CD14-positive monocyte (primary cell): ENCODE measurements at regions not wholly inside any gene's neighbourhood (a gene's known extent, or its start where the extent isn't known, plus 50 kb on each side); places are given as distances from the start of the nearest gene placed in this dataset.

Experiments used
- DNase-seq, 3 donors: peaks; one replicate each; pipeline ENCODE4 v3.0.0-alpha.2; 2011 to 2022
- H2AFZ ChIP-seq: 2 replicates; pipeline ENCODE4 v1.6.0; 2012; ENCODE audit warnings: mild to moderate bottlenecking, low read depth, low read length, inconsistent platforms; ENCODE audit not compliant: insufficient read depth, poor library complexity, severe bottlenecking
- H3K27ac ChIP-seq, 2 donors: 1 replicate in 1 of 2; 2 replicates in 1 of 2; pipeline ENCODE4 v1.5.1; 2012 to 2013; ENCODE audit warnings: low read length in 2 of 2, control low read depth in 1 of 2, inconsistent platforms in 1 of 2, low read depth in 1 of 2, mild to moderate bottlenecking in 1 of 2
- H3K27me3 ChIP-seq, 2 donors: one replicate each; pipeline versions ENCODE4 v1.6.0 to v1.6.1; 2011 to 2013; ENCODE audit warnings: low read length in 2 of 2; ENCODE audit not compliant: control insufficient read depth in 2 of 2, insufficient read depth in 2 of 2
- H3K36me3 ChIP-seq, 2 donors: replicated peaks in 1 of 2; 1 replicate in 1 of 2; 2 replicates in 1 of 2; pipeline versions ENCODE4 v1.5.1 to v1.6.1; 2012 to 2013; ENCODE audit warnings: low read length in 2 of 2, control low read depth in 1 of 2, inconsistent platforms in 1 of 2, mild to moderate bottlenecking in 1 of 2; ENCODE audit not compliant: insufficient read depth in 2 of 2, control insufficient read depth in 1 of 2
- H3K4me1 ChIP-seq, 2 donors: 1 replicate in 1 of 2; 2 replicates in 1 of 2; pipeline versions ENCODE4 v1.5.1 to v1.6.1; 2012 to 2013; ENCODE audit warnings: low read length in 2 of 2, control low read depth in 1 of 2, inconsistent platforms in 1 of 2, mild to moderate bottlenecking in 1 of 2, moderate library complexity in 1 of 2; ENCODE audit not compliant: insufficient read depth in 2 of 2, control insufficient read depth in 1 of 2
- H3K4me2 ChIP-seq: replicated peaks from 2 replicates; pipeline ENCODE3; 2012; ENCODE audit warnings: low read length, moderate library complexity, mild to moderate bottlenecking; ENCODE audit not compliant: poor library complexity, severe bottlenecking; ENCODE audit errors: extremely low read depth
- H3K4me3 ChIP-seq, 3 experiments: fragments of 200-600 bp in 1 of 3; sonication (generic) in 1 of 3; replicated peaks in 1 of 3; 1 replicate in 2 of 3; 2 replicates in 1 of 3; pipeline ENCODE4 v1.5.1; 2011 to 2013; ENCODE audit warnings: low read length in 3 of 3, mild to moderate bottlenecking in 3 of 3, control low read depth in 2 of 3, low read depth in 2 of 3, inconsistent platforms in 1 of 3, moderate library complexity in 1 of 3
- H3K79me2 ChIP-seq: 2 replicates; pipeline ENCODE4 v1.6.0; 2012; ENCODE audit warnings: mild to moderate bottlenecking, control low read depth, inconsistent platforms, low read length, moderate library complexity; ENCODE audit not compliant: insufficient read depth
- H3K9ac ChIP-seq: 2 replicates; pipeline ENCODE4 v1.6.0; 2017; ENCODE audit warnings: low read length, mild to moderate bottlenecking; ENCODE audit not compliant: insufficient read depth, poor library complexity, severe bottlenecking
- H3K9me3 ChIP-seq, 2 donors: replicated peaks in 1 of 2; 1 replicate in 1 of 2; 2 replicates in 1 of 2; pipeline versions ENCODE4 v1.5.1 to v1.6.1; 2012 to 2013; ENCODE audit warnings: low read length in 2 of 2, control low read depth in 1 of 2; ENCODE audit not compliant: control insufficient read depth in 1 of 2, insufficient read depth in 1 of 2
- H4K20me1 ChIP-seq: 2 replicates; pipeline ENCODE4 v1.6.0; 2012; ENCODE audit warnings: mild to moderate bottlenecking, low read length, control low read depth, moderate library complexity; ENCODE audit not compliant: insufficient read depth
- H3K27ac Mint-ChIP-seq, 7 donors: one replicate each; pipeline ENCODE4 v1.8.0; 2020; ENCODE audit warnings: mild to moderate bottlenecking in 7 of 7, mixed read lengths in 7 of 7, moderate library complexity in 6 of 7, inconsistent platforms in 2 of 7
- H3K27me3 Mint-ChIP-seq, 3 donors: one replicate each; pipeline ENCODE4 v1.8.0; 2021 to 2022; ENCODE audit warnings: low read depth in 3 of 3, mild to moderate bottlenecking in 3 of 3, mixed read lengths in 3 of 3, moderate library complexity in 3 of 3, inconsistent platforms in 1 of 3
- H3K36me3 Mint-ChIP-seq, 2 donors: one replicate each; pipeline ENCODE4 v1.8.0; 2020; ENCODE audit warnings: mixed read lengths in 2 of 2, inconsistent platforms in 1 of 2, mild to moderate bottlenecking in 1 of 2
- H3K4me1 Mint-ChIP-seq: one replicate; pipeline ENCODE4 v1.8.0; 2020; ENCODE audit warnings: mild to moderate bottlenecking, mixed read lengths
- H3K4me3 Mint-ChIP-seq, 2 donors: one replicate each; pipeline ENCODE4 v1.8.0; 2020; ENCODE audit warnings: mild to moderate bottlenecking in 2 of 2, mixed read lengths in 2 of 2, moderate library complexity in 1 of 2
- H3K9me3 Mint-ChIP-seq, 7 donors: one replicate each; pipeline ENCODE4 v1.8.0; 2020 to 2022; ENCODE audit warnings: mixed read lengths in 7 of 7, mild to moderate bottlenecking in 6 of 7, moderate library complexity in 6 of 7, inconsistent platforms in 2 of 7
- WGBS: methylation state at CpG from one replicate; pipeline ENCODE4 v1.1.5; 2013; ENCODE audit warnings: missing lambda C conversion rate; ENCODE audit not compliant: insufficient coverage; 5-methylcytosine and 5-hydroxymethylcytosine counted together
- intact Hi-C, 2 donors: fragments of 100-400 bp; cut with micrococcal nuclease; formaldehyde crosslinking; loops; one replicate each; pipeline versions ENCODE4 v1.15.0 to v1.15.1; 2023
- TF ChIP-seq, protein P1 (sequence below): fragments of 200-600 bp; IDR thresholded peaks from one replicate; pipeline ENCODE4 v1.8.0; 2022; ENCODE audit warnings: antibody characterized with exemption, mild to moderate bottlenecking

- H3K36me3 ChIP-seq = no peaks in the 10 kb centered on the region
- H3K27ac ChIP-seq = no peak overlapping the region
- Mint-ChIP-seq H3K4me1 (no peaks in the 10 kb centered on the region), H3K9me3 (peaks cover 0 to 10% (median 4%) of the 10 kb centered on the region in 7 donors), H3K27ac (no peak overlapping the region), H3K27me3 (no peaks in the 10 kb centered on the region), H3K36me3 (no peaks in the 10 kb centered on the region), H3K4me3 (no peak overlapping the region)
- intact Hi-C loops = no loop called here
- H2AFZ ChIP-seq = no peak overlapping the region
- no peak overlapping the region for H3K4me2 ChIP-seq
- no peak overlapping the region for H3K9ac ChIP-seq
- no peak for DNase-seq
- no peaks in the 10 kb centered on the region for H3K79me2 ChIP-seq
- TF ChIP-seq, protein P1, sequence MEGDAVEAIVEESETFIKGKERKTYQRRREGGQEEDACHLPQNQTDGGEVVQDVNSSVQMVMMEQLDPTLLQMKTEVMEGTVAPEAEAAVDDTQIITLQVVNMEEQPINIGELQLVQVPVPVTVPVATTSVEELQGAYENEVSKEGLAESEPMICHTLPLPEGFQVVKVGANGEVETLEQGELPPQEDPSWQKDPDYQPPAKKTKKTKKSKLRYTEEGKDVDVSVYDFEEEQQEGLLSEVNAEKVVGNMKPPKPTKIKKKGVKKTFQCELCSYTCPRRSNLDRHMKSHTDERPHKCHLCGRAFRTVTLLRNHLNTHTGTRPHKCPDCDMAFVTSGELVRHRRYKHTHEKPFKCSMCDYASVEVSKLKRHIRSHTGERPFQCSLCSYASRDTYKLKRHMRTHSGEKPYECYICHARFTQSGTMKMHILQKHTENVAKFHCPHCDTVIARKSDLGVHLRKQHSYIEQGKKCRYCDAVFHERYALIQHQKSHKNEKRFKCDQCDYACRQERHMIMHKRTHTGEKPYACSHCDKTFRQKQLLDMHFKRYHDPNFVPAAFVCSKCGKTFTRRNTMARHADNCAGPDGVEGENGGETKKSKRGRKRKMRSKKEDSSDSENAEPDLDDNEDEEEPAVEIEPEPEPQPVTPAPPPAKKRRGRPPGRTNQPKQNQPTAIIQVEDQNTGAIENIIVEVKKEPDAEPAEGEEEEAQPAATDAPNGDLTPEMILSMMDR = no peak
- 100% methylated on average over 2 of the region's 7 CpGs for WGBS
- H3K4me3 ChIP-seq = no peak overlapping the region
- H4K20me1 ChIP-seq = no peaks in the 10 kb centered on the region
- H3K4me1 ChIP-seq = no peaks in the 10 kb centered on the region
- no peaks in the 10 kb centered on the region for H3K27me3 ChIP-seq
- H3K9me3 ChIP-seq = peaks cover 6 to 15% of the 10 kb centered on the region in 2 donors
Observed at GRCh38 chr5:4661836-4662235, 478.3 kb upstream of the ADAMTS16 start.

- Histone ChIP-seq H3K4me2 (no peak overlapping the region), H4K20me1 (no peaks in the 10 kb centered on the region), H2AFZ (no peak overlapping the region), H3K36me3 (no peaks in the 10 kb centered on the region), H3K27ac (no peak overlapping the region), H3K4me3 (no peak overlapping the region), H3K79me2 (no peaks in the 10 kb centered on the region), H3K9ac (no peak overlapping the region), H3K4me1 (no peaks in the 10 kb centered on the region), H3K27me3 (no peaks in the 10 kb centered on the region), H3K9me3 (peaks cover 6 to 9% of the 10 kb centered on the region in 2 donors)
- Mint-ChIP-seq H3K27ac (no peak overlapping the region), H3K9me3 (peaks cover 0 to 10% (median 6%) of the 10 kb centered on the region in 7 donors), H3K4me3 (no peak overlapping the region), H3K36me3 (no peaks in the 10 kb centered on the region), H3K27me3 (peaks cover 0 to 2% (median 0%) of the 10 kb centered on the region in 3 donors), H3K4me1 (no peaks in the 10 kb centered on the region)
- no peak for DNase-seq
- 95% methylated on average over 4 of the region's 5 CpGs for WGBS
- intact Hi-C loops = no loop called here
- TF ChIP-seq, protein P1 = no peak
Observed at GRCh38 chr5:4662756-4663155, 477.4 kb upstream of the ADAMTS16 start.
